MM.1S (cell line): ENCODE measurements at regions not wholly inside any gene's neighbourhood (a gene's known extent, or its start where the extent isn't known, plus 50 kb on each side); places are given as distances from the start of the nearest gene placed in this dataset.

Source experiments
- DNase-seq: peaks from one replicate; pipeline ENCODE4 v3.0.0-alpha.2; 2015
- H2AFZ ChIP-seq: fragments of 300-600 bp; sonication (generic); 2 replicates; pipeline ENCODE4 v1.6.0; 2016; ENCODE audit warnings: antibody characterized with exemption, low read length
- H3F3A ChIP-seq: fragments of 300-600 bp; sonication (generic); 2 replicates; pipeline ENCODE4 v1.6.1; 2016; ENCODE audit warnings: mild to moderate bottlenecking, antibody characterized with exemption, low read length, moderate library complexity, mixed read lengths; ENCODE audit not compliant: insufficient read depth
- H3K27ac ChIP-seq: fragments of 300-600 bp; sonication (generic); 2 replicates; pipeline ENCODE4 v1.5.1; 2016; ENCODE audit warnings: mild to moderate bottlenecking, low read length
- H3K27me3 ChIP-seq: fragments of 300-600 bp; sonication (generic); replicated peaks from 2 replicates; pipeline ENCODE4 v1.6.0; 2016; ENCODE audit warnings: low read length; ENCODE audit not compliant: insufficient read depth
- H3K36me3 ChIP-seq: fragments of 300-600 bp; sonication (generic); replicated peaks from 2 replicates; pipeline ENCODE4 v1.6.1; 2016; ENCODE audit warnings: mild to moderate bottlenecking, low read length, mixed read lengths; ENCODE audit not compliant: insufficient read depth
- H3K4me1 ChIP-seq: fragments of 300-600 bp; sonication (generic); 2 replicates; pipeline ENCODE4 v1.6.1; 2016; ENCODE audit warnings: low read length, mixed read lengths
- H3K4me2 ChIP-seq: fragments of 300-600 bp; sonication (generic); 2 replicates; pipeline ENCODE4 v1.6.0; 2016; ENCODE audit warnings: low read depth, low read length
- H3K4me3 ChIP-seq: fragments of 300-600 bp; sonication (generic); 2 replicates; pipeline ENCODE4 v1.5.1; 2016; ENCODE audit warnings: low read length, mixed read lengths
- H3K79me2 ChIP-seq: fragments of 300-600 bp; sonication (generic); 2 replicates; pipeline ENCODE4 v1.6.1; 2016; ENCODE audit warnings: mixed run types, low read length, mixed read lengths
- H3K9ac ChIP-seq: fragments of 300-600 bp; sonication (generic); 2 replicates; pipeline ENCODE4 v1.6.1; 2016; ENCODE audit warnings: low read length, mixed read lengths
- H3K9me2 ChIP-seq: fragments of 300-600 bp; sonication (generic); replicated peaks from 2 replicates; pipeline ENCODE4 v1.6.1; 2016; ENCODE audit warnings: mild to moderate bottlenecking, low read length, mixed read lengths; ENCODE audit not compliant: insufficient read depth
- H3K9me3 ChIP-seq: fragments of 300-600 bp; sonication (generic); replicated peaks from 2 replicates; pipeline ENCODE4 v1.6.1; 2016; ENCODE audit warnings: mild to moderate bottlenecking, low read length, mixed read lengths; ENCODE audit not compliant: insufficient read depth
- H4K20me1 ChIP-seq: fragments of 300-600 bp; sonication (generic); 2 replicates; pipeline ENCODE4 v1.6.1; 2016; ENCODE audit warnings: mild to moderate bottlenecking, low read length, moderate library complexity, mixed read lengths; ENCODE audit not compliant: insufficient read depth
- CTCF ChIP-seq: fragments of 300-600 bp; sonication (generic); IDR thresholded peaks from 2 replicates; pipeline ENCODE4 v1.5.1; 2016; ENCODE audit warnings: antibody characterized with exemption, low read length, mixed read lengths
- EZH2 ChIP-seq: fragments of 300-600 bp; sonication (generic); optimal IDR thresholded peaks from 2 replicates; pipeline ENCODE3; 2017; ENCODE audit warnings: low read depth, mild to moderate bottlenecking, antibody characterized with exemption, low read length, mixed read lengths
- EZH2phosphoT487 ChIP-seq: fragments of 300-600 bp; sonication (generic); IDR thresholded peaks from 2 replicates; pipeline ENCODE4 v1.6.1; 2018; ENCODE audit warnings: antibody characterized with exemption, low read length

GRCh38 chr1:212233321-212233720, 51.9 kb upstream of the PPP2R5A start:
- Histone ChIP-seq H3K4me1 (peaks cover 53% of the 10 kb centered on the region), H3K4me3 (no peak overlapping the region), H3K27me3 (no peaks in the 10 kb centered on the region), H3K27ac (peak overlapping the region; percentile 23; the same call in 1 of the 2 replicates), H3K36me3 (no peaks in the 10 kb centered on the region), H3K9ac (no peak overlapping the region), H4K20me1 (no peaks in the 10 kb centered on the region), H2AFZ (no peak overlapping the region), H3K9me2 (no peaks in the 10 kb centered on the region), H3F3A (peaks cover 16% of the 10 kb centered on the region; the same call in 1 of the 2 replicates), H3K4me2 (peak overlapping the region; percentile 37; the same call in 1 of the 2 replicates), H3K79me2 (no peaks in the 10 kb centered on the region), H3K9me3 (no peaks in the 10 kb centered on the region)
- TF ChIP-seq CTCF (no peak), EZH2 (no peak), EZH2phosphoT487 (no peak)
- DNase-seq = peak; percentile 31

GRCh38 chr1:212234431-212235395, 50.5 kb upstream of the PPP2R5A start:
- TF ChIP-seq EZH2phosphoT487 (no peak), EZH2 (no peak), CTCF (no peak)
- Histone ChIP-seq H3K9me3 (no peaks in the 10 kb centered on the region), H3K27ac (peak overlapping the region; percentile 29; the same call in 1 of the 2 replicates), H3K4me3 (no peak overlapping the region), H3K4me2 (peak overlapping the region; percentile 34), H3K36me3 (no peaks in the 10 kb centered on the region), H3K9ac (no peak overlapping the region), H3F3A (peaks cover 16% of the 10 kb centered on the region; the same call in 1 of the 2 replicates), H3K9me2 (no peaks in the 10 kb centered on the region), H3K27me3 (no peaks in the 10 kb centered on the region), H3K4me1 (peaks cover 57% of the 10 kb centered on the region), H2AFZ (peak overlapping the region; percentile 35), H4K20me1 (no peaks in the 10 kb centered on the region), H3K79me2 (no peaks in the 10 kb centered on the region)
- peak; percentile 79 for DNase-seq
